K562 (cell line): ENCODE measurements at regions not wholly inside any gene's neighbourhood (a gene's known extent, or its start where the extent isn't known, plus 50 kb on each side); places are given as distances from the start of the nearest gene placed in this dataset.
"Not testable (repeated sequence)": the region's sequence is repeated elsewhere in the genome, so short reads cannot be mapped to it uniquely, and the experiment has no call there.

Experiments
- ATAC-seq: fragments of 200-7000 bp; cut with Tn5 transposase; 3 replicates; pipeline ENCODE4 v1.9.1; 2020; ENCODE audit warnings: moderate library complexity
- BruUV-seq: library from RNA; stranded (reverse); fragments of 400-500 nt; replicated peaks from 2 replicates; lab custom pipeline; 2021; lab: Mats Ljungman, UMichigan
- CTCF ChIA-PET: fragments of 300-600 bp; formaldehyde crosslinking; extraction: SDS; loops from one replicate; lab custom pipeline; 2021; ENCODE audit warnings: low intra/inter-chr PET ratio; lab: Yijun Ruan, JAX
- POLR2A ChIA-PET: fragments of 300-600, 350-650 bp; sonication (Branson Sonifier 250); formaldehyde crosslinking; extraction: SDS; loops from one replicate; lab custom pipeline; 2021; ENCODE audit warnings: antibody characterized with exemption, inconsistent platforms; lab: Yijun Ruan, JAX
- DNase-seq, 4 experiments: peaks; one replicate each; pipeline versions ENCODE4 v3.0.0 to v3.0.0-alpha.2; 2011 to 2018; ENCODE audit warnings: low spot score in 3 of 4, mixed read lengths in 3 of 4; ENCODE audit errors: extremely low read depth in 1 of 4
- FAIRE-seq: peaks from 2 replicates; lab custom pipeline; 2011; peaks lifted over from hg19 to GRCh38; lab: Jason Lieb, UNC
- H2AFZ ChIP-seq: 2 replicates; pipeline ENCODE4 v1.6.0; 2011; ENCODE audit warnings: low read depth, low read length, control low read depth, inconsistent platforms
- H3K27ac ChIP-seq: fragments of 200-600 bp; 3 replicates; pipeline ENCODE4 v1.8.0; 2011; ENCODE audit warnings: low read depth, mild to moderate bottlenecking, control low read depth, inconsistent platforms, low read length, moderate library complexity, mixed read lengths; ENCODE audit errors: extremely low read depth
- H3K27me3 ChIP-seq, 2 experiments: fragments of 300-600 bp in 1 of 2; 2 replicates in 1 of 2; 3 replicates in 1 of 2; pipeline versions ENCODE4 v1.6.0 to v1.8.0; 2011; ENCODE audit warnings: inconsistent platforms in 2 of 2, low read length in 2 of 2, mild to moderate bottlenecking in 1 of 2, mixed read lengths in 1 of 2, moderate library complexity in 1 of 2; ENCODE audit not compliant: control insufficient read depth in 2 of 2, insufficient read depth in 2 of 2
- H3K36me3 ChIP-seq: fragments of 300-600 bp; 3 replicates; pipeline ENCODE4 v1.8.0; 2011; ENCODE audit warnings: mild to moderate bottlenecking, low read length, inconsistent platforms; ENCODE audit not compliant: control insufficient read depth, insufficient read depth
- H3K4me1 ChIP-seq, 2 experiments: fragments of 200-600 bp in 1 of 2; replicated peaks in 1 of 2; 2 replicates in 1 of 2; 3 replicates in 1 of 2; pipeline versions ENCODE4 v1.5.1 to v1.8.0; 2011; ENCODE audit warnings: inconsistent platforms in 2 of 2, low read length in 2 of 2, mild to moderate bottlenecking in 1 of 2, mixed read lengths in 1 of 2, moderate library complexity in 1 of 2; ENCODE audit not compliant: control insufficient read depth in 2 of 2, insufficient read depth in 2 of 2
- H3K4me2 ChIP-seq: 2 replicates; pipeline ENCODE4 v1.6.1; 2011; ENCODE audit warnings: low read length, control low read depth, inconsistent platforms, mixed read lengths; ENCODE audit not compliant: insufficient read depth
- H3K4me3 ChIP-seq: fragments of 200-600 bp; sonication (generic), shearing (Covaris generic); 2 replicates; pipeline ENCODE4 v1.5.1; 2016; ENCODE audit warnings: control low read depth, inconsistent platforms
- H3K79me2 ChIP-seq: fragments of 200-600 bp; 3 replicates; pipeline ENCODE4 v1.8.0; 2011; ENCODE audit warnings: low read length, inconsistent platforms; ENCODE audit not compliant: control insufficient read depth, insufficient read depth
- H3K9ac ChIP-seq, 2 experiments: 2 replicates each; pipeline versions ENCODE4 v1.6.0 to v1.6.1; 2011; ENCODE audit warnings: low read depth in 2 of 2, low read length in 2 of 2, control low read depth in 1 of 2, inconsistent platforms in 1 of 2, mild to moderate bottlenecking in 1 of 2, mixed read lengths in 1 of 2; ENCODE audit not compliant: insufficient read depth in 1 of 2
- H3K9me1 ChIP-seq: one replicate; pipeline ENCODE4 v1.6.0; 2011; ENCODE audit warnings: inconsistent platforms, mild to moderate bottlenecking, low read length, moderate library complexity; ENCODE audit not compliant: control insufficient read depth, insufficient read depth
- H3K9me3 ChIP-seq: replicated peaks from 2 replicates; pipeline ENCODE4 v1.5.1; 2011; ENCODE audit warnings: low read depth, low read length, inconsistent platforms; ENCODE audit not compliant: control insufficient read depth, insufficient read depth
- H4K20me1 ChIP-seq: replicated peaks from 2 replicates; pipeline ENCODE4 v1.6.1; 2011; ENCODE audit warnings: low read length, inconsistent platforms, mixed read lengths; ENCODE audit not compliant: control insufficient read depth, insufficient read depth
- RAD21 ChIP-seq, 2 experiments: fragments of 250-450 bp in 1 of 2; fragments of 450-650 bp in 1 of 2; sonication (Bioruptor Pico) in 1 of 2; formaldehyde crosslinking in 1 of 2; IDR thresholded peaks in 1 of 2; conservative IDR thresholded peaks in 1 of 2; 2 replicates each; pipeline versions ENCODE4 v1.4.0 to v1.8.0; 2020 to 2022; ENCODE audit warnings: mild to moderate bottlenecking in 2 of 2, moderate library complexity in 1 of 2
- WGBS: fragments of 100-300 bp; shearing (Covaris generic); methylation state at CpG from one replicate; pipeline ENCODE4 v1.1.6; 2016; ENCODE audit warnings: low coverage, mixed read lengths; ENCODE audit not compliant: insufficient coverage; ENCODE audit errors: missing lambda C conversion rate; 5-methylcytosine and 5-hydroxymethylcytosine counted together
- in situ Hi-C: fragments of 300-500 bp; cut with MboI; formaldehyde crosslinking; loops from 4 replicates; pipeline ENCODE4 v1.15.0; 2018; ENCODE audit warnings: inconsistent platforms, mixed read lengths
- intact Hi-C: fragments of 100-400 bp; cut with micrococcal nuclease; formaldehyde crosslinking; loops from 2 replicates; pipeline ENCODE4 v1.14.2; 2022
- TF ChIP-seq, protein P1 (sequence below), 2 experiments: fragments of 450-650 bp; formaldehyde crosslinking in 1 of 2; IDR thresholded peaks; 2 replicates each; pipeline versions ENCODE4 v1.4.0 to v1.6.1; 2014 to 2020; ENCODE audit warnings: mild to moderate bottlenecking in 2 of 2, borderline replicate concordance in 1 of 2, low read depth in 1 of 2
- TF ChIP-seq, protein P2 (sequence below): fragments of 450-650 bp; formaldehyde crosslinking; IDR thresholded peaks from 2 replicates; pipeline ENCODE4 v1.4.0; 2020; ENCODE audit warnings: mild to moderate bottlenecking, moderate library complexity

DNA sequence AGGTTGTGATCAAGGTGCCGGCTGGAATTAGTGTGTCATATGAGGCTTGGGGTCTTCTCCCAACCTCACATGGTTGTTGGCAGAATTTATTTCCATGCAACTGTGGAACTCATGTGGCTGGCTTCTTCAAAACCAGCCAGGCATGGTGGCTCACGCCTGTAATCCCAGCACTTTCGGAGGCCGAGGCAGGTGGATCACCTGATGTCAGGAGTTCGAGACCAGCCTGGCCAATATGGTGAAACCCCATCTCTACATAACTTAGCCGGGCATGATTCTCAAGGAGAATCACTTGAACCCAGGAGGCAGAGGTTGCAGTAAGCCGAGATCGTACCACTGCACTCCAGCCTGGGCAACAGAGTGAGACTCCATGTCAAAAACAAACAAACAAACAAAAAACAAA lies 102.3 kb upstream of the DEFB108B start:
- ATAC-seq, H3K4me3 ChIP-seq, CTCF ChIA-PET, FAIRE-seq, H3K4me2 ChIP-seq, H3K9ac ChIP-seq, intact Hi-C loops, POLR2A ChIA-PET, H3K9me1 ChIP-seq, H3K4me1 ChIP-seq, H3K27me3 ChIP-seq, H3K9me3 ChIP-seq, H3K27ac ChIP-seq, DNase-seq, H2AFZ ChIP-seq, BruUV-seq, H3K79me2 ChIP-seq, H3K36me3 ChIP-seq, H4K20me1 ChIP-seq: not testable (repeated sequence)
- WGBS, result 44% methylated on average over 5 of the region's 8 CpGs
- in situ Hi-C loops, result loop anchor here (10.0 kb wide), 1 partner anchor 116 kb away; no protein-coding TSS in a partner anchor

DNA sequence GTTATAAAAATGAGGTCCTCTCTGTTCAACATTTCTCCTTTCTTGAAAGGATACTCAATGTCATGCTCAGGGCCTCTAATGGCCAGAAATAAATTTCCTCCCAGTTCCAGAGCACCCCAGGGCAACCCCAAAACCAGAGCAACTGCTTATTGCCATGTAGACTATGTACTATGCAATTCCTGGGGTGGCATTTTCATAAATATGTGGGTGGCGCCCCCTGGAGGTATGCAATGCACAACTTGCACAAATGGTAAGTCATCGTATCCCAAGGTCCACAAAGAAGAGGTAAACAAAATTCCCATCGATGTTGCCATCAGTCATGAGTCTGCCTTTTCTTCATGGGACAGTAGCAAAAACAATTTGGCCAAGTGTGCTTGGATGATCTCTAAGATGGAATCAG lies 98.6 kb upstream of the DEFB108B start:
- CTCF ChIA-PET, H3K27me3 ChIP-seq, FAIRE-seq, H3K9ac ChIP-seq, intact Hi-C loops, ATAC-seq, POLR2A ChIA-PET, H4K20me1 ChIP-seq, H3K36me3 ChIP-seq, BruUV-seq, H3K79me2 ChIP-seq, H3K4me1 ChIP-seq, DNase-seq, H3K9me3 ChIP-seq, H3K4me3 ChIP-seq, H3K4me2 ChIP-seq, H3K27ac ChIP-seq, H2AFZ ChIP-seq, H3K9me1 ChIP-seq: not testable (repeated sequence)
- in situ Hi-C loops, result loop anchor here (10.0 kb wide), 1 partner anchor 120 kb away; no protein-coding TSS in a partner anchor
- WGBS, result no CpG with 5 or more reads among the region's 3 CpGs
- TF ChIP-seq, protein P1, sequence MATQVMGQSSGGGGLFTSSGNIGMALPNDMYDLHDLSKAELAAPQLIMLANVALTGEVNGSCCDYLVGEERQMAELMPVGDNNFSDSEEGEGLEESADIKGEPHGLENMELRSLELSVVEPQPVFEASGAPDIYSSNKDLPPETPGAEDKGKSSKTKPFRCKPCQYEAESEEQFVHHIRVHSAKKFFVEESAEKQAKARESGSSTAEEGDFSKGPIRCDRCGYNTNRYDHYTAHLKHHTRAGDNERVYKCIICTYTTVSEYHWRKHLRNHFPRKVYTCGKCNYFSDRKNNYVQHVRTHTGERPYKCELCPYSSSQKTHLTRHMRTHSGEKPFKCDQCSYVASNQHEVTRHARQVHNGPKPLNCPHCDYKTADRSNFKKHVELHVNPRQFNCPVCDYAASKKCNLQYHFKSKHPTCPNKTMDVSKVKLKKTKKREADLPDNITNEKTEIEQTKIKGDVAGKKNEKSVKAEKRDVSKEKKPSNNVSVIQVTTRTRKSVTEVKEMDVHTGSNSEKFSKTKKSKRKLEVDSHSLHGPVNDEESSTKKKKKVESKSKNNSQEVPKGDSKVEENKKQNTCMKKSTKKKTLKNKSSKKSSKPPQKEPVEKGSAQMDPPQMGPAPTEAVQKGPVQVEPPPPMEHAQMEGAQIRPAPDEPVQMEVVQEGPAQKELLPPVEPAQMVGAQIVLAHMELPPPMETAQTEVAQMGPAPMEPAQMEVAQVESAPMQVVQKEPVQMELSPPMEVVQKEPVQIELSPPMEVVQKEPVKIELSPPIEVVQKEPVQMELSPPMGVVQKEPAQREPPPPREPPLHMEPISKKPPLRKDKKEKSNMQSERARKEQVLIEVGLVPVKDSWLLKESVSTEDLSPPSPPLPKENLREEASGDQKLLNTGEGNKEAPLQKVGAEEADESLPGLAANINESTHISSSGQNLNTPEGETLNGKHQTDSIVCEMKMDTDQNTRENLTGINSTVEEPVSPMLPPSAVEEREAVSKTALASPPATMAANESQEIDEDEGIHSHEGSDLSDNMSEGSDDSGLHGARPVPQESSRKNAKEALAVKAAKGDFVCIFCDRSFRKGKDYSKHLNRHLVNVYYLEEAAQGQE (IDR thresholded peaks at IDR 0.05; ENCODE audit: borderline replicate concordance), result peak; percentile 73
- TF ChIP-seq, protein P1 (CRISPR knock-in tag; IDR thresholded peaks at IDR 0.05; ENCODE audit: low read depth), result not testable (repeated sequence)
- TF ChIP-seq, protein P2, sequence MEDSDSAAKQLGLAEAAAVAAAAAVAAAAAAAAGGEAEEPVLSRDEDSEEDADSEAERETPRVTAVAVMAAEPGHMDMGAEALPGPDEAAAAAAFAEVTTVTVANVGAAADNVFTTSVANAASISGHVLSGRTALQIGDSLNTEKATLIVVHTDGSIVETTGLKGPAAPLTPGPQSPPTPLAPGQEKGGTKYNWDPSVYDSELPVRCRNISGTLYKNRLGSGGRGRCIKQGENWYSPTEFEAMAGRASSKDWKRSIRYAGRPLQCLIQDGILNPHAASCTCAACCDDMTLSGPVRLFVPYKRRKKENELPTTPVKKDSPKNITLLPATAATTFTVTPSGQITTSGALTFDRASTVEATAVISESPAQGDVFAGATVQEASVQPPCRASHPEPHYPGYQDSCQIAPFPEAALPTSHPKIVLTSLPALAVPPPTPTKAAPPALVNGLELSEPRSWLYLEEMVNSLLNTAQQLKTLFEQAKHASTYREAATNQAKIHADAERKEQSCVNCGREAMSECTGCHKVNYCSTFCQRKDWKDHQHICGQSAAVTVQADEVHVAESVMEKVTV, result peak; percentile 36; the same call in 1 of the 2 replicates
- TF ChIP-seq RAD21 (CRISPR knock-in tag; conservative IDR thresholded peaks at IDR 0.05 in 1 of 2, IDR thresholded peaks at IDR 0.05 in 1 of 2), result peak; percentile 63 to 78
